ENCODE measurements at regions not wholly inside any gene's neighbourhood (a gene's known extent, or its start where the extent isn't known, plus 50 kb on each side); places are given as distances from the start of the nearest gene placed in this dataset.
"Not testable (repeated sequence)": the region's sequence is repeated elsewhere in the genome, so short reads cannot be mapped to it uniquely, and the experiment has no call there.

DNA sequence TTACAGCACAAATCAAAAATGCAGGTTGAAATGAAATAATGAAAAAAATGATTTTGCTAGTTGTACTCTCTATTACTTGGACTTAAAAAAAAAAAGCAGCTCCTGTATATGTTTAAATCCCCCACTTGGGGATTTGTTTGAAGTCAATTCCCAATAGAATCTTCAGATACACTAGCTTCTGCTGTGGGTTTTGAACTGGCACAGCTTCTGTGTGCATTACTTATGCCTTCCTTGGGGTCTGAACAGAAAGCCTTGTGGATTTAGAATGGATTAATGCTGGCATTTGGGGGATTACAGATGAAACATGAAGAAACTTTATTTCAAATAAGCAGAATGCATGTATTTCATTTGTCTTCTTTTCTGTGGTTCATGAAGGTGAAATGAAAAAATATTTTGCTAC is 513.2 kb upstream of the TBL1XR1 start:
- no peak for DNase-seq (ENCODE audit: low spot score)

DNA sequence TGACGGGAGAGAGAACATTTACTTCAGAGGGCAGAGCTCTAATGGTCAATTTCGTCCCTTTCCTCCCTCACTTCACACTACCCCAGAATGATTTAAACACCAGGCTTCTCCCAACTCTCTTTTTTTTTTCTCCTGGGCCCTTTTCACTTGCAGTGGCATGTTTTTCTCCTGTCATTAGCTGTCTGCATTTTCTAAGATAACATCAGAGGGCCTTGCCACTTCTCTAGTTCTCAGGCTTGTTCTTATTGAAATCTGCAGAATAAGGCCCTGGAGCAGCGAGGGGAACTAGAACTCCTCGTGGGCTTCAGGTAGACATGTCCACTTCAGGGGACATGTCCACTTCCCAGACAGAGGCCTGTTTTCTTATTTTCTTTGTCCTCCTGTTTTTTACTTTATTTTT is 514.4 kb upstream of the TBL1XR1 start:
- no peak for DNase-seq (ENCODE audit: low spot score)

DNA sequence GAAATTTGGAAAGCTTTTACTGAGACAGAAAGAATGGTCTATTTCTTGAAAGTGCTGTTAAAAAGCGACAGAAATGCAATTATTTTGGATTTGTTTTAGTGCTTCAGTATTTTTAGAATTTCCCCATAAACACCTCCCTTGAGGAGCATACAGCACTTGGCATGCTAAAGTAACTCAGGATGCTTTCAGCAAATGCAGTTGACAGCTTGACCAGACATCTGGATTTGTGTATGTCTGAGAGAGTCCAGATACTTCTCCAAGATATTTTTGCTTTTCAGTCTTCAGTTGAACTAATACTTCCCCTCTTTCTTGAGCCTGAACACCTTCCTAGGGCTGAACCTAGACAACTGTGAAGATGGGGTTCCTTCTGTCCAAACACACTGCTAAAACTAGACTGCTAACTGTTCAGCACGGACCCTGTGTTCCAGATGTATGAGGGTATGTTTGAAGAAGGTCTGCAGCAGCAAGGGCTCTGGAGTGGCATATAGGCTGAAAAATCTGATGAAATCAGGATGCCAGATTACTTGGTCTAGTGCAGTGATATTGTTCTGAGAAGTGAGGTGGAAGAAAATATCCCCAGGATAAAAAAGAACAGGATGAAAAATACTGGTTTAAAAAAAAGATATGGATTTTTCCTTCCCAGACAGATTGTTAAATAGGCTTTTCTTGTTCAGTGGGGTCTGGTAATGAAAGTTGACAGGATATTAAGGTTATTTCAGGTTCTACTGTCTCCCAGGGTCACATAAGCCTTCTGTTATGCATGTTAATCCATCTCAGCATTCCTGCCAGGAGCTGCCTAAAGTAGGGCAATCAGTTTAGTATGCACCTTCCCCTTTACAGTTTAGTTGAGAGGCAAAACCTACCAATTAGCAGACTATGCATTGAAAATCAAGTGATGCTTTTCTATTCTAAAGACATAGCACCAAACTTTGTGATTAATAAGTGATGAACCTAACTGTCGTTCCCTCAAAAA is 516.9 kb upstream of the TBL1XR1 start:
- DNase-seq (ENCODE audit: low spot score), result no peak

DNA sequence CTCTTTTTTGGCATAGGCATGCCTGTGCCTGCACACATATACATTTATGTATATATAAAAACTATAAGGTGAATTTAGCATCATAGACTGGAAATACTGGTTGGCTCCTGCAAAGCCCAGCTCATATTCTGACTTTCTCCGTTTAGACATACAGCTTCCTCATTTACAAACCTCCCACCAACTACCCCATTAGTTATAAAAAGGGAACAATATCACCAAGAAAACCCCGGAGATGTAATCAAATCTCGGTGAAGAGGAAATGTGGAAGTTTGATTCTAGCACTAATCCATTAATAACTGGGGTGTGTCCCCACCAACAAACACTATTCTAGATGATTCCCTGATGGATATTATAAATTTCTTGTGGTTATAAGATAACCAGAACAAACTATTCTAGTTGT is 517.7 kb upstream of the TBL1XR1 start:
- no peak for DNase-seq (ENCODE audit: low spot score)

DNA sequence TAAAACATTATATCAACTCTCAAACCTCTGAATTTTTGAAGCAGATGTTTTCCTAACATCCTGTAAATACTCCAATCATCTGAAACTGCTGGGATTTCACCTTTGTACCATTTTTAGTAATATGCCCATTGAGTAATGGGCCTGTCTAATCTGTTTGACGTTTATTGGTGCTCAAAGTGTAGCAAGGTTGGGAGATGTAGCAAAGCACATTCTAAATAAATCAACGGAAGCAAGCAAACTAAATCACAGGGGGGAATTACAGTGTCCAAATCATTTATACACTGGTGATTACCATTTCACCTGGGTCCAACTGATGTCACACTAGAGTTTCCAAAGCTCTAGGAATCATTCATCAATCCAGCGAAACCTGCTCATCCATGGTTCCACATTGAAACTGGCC is 518.7 kb upstream of the TBL1XR1 start:
- no peak for DNase-seq (ENCODE audit: low spot score)

DNA sequence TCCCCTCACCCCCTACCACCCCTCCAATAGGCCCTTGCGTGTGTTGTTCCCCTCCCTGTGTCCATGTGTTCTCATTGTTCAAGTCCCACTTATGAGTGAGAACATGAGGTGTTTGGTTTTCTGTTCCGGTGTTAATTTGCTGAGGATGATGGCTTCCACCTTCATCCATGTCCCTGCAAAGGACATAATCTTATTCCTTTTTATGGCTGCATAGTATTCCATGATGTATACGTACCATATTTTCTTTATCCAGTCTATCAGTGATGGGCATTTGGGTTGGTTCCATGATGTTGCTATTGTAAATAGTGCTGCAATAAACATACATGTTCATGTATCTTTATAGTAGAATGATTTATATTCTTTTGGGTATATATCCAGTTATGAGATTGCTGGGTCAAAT is 523.6 kb upstream of the TBL1XR1 start:
- not testable (repeated sequence) for DNase-seq (ENCODE audit: low spot score)

DNA sequence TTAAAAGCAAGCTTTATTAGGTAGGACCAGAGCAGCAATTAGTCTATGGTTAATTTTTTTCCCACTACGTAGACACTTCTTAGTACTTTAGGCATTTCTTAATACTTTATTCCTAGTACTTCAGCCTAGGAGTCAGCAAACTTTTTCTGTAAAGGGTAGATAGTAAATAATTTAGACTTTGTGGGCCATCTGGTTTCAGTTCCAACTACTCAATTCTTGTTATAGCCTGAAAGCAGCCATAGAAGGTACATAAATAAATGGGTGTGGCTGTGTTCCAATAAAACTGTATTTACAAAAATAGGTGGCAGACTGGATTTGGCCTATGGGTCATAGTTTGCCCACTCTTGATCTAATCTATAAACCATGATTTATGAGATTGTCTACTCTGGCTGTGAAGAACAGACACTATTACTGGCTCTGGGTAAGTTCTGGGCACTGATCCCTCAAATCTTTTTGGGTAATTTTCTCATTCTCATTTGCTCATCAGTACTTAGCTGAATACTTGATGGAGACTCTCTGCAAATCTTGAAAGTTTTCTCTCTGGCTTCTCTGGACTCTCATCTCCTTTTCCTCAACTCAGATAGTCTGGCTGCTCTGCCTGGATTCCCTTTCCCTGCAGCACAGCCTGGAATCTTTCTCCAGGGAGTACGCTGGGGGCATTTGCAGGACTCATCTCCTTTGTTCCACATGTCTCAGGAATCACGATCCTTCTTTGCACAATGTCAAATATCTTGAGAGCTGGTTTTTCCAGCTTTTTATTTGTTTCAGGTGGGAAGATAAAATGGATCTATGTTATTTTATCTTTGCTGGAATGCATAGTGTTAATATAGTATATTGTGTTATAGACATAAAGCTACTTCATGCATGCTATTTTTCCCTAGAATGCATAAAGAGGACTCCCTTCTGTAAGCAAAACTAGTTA is 524.8 kb upstream of the TBL1XR1 start:
- no peak for DNase-seq (ENCODE audit: low spot score)

DNA sequence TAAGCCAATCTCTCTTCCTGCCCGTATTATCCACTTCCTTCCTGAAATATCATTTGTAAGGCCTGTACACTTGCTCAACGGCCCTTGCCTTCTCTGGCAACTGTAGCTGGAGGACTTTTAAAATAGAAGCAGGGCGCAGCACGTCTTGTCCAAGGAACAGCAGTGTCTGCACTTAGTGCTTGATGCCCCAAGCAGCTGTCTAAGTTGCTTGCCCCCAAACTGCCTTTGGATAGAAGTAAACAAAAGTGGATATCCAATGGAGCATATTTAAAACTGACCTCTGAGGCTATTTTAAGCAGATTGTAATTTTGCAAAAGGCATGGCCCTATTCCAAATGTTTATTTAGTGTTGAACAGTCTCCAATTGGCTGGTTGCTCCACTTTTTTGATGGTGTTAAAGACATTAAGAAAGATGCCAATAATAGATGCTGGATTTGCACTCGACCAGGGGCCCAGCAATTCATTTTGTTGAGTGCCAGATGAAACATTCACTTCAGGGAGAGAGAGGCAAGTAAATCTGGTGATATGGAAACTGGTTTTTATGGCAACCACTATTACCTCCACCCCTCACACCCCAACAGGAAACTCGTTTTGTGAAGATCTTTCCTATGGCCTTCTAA is 526.8 kb upstream of the TBL1XR1 start:
- DNase-seq (ENCODE audit: low spot score), result no peak

DNA sequence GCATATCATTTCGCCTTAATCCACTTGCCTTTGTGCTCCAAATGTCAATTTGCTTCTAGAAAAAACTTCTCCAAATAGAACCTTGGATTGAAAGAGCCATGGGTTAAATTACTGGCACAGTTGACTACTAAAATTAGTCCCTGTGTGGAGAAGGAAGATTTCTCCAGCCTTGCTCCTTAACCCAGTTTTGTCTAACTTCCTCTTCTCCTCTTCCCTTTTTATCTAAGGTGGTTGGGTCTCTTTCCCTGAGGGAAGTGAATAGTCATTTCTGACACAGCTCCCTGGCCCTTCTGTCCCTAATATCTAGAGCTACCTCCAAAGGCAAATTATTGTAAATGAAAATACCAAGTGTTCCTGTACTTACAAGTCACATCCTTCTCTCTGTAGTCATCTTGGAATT is 527.9 kb upstream of the TBL1XR1 start:
- DNase-seq (ENCODE audit: low spot score), result no peak

DNA sequence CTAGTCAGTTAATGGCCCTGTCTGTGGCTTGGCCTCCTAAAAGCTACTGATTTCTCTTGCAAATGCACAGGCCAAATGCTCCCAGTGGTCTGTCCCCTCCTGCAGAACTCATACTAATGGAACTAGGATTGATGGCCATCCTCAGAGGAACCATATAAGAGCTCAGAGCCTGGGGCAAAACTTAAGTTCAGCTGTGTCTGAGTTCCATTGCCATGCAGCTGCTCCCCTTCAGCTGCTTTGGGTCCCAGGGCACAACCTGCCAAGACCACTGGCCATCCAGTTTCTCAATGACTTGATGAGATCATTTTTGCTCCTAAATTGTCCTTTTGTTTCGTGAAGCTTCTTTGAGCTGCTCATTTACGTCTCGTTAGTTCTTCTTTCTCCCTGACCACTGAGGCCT is 529.5 kb upstream of the TBL1XR1 start:
- DNase-seq (ENCODE audit: low spot score), result no peak

DNA sequence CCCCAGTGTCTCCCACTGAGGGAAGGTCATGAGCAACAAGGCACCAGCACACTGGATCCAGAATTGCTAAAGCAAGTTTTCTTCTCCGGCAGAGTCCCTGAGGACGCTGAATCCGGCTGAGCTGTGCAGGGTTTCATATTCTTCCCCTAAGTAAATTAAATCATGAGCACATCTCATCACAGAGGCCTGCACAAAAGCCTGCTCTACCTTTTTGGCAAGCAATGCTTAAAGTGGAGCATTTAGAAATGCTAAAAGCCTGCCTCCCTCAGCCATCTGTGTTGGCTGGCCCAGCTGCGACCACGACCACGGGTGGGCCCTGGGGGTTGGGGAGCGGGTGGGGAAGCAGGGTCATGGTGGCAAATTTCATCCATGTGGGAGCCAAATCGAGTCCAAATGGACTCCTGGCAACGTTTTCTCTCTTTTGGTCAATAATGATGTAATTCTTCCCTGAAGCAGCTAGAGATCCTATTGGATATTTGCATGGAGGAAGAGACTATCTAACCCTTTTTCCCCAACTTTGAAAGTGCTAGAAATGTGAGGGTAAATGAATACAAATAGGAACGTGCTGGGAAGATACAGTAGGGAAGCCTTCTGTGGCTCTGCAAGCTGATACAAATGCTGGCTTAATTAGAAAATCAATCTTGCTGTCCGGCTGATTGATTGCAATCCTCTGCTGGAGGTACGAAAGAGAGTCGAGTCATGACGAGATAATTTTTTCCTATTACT is 532.8 kb upstream of the TBL1XR1 start:
- no peak for DNase-seq (ENCODE audit: low spot score)

DNA sequence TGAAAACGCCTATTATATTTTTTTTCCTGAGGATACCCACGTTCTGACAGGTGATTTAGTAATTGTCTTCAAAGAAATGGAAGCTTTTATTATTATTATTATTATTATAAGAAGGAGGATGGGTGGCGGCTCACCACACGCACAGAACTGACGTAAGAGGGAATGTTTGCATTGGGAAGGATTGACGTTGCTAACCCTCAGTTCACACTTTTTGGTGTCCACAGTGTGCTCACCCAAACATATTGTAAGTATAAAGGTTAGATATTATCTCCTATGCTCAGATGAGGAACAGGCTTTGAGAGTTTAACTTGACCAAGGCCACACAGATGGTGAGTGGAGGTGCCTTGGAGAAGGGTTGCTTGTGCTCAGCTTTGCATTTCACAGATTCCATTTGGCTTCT is 533.5 kb upstream of the TBL1XR1 start:
- DNase-seq (ENCODE audit: low spot score), result no peak

DNA sequence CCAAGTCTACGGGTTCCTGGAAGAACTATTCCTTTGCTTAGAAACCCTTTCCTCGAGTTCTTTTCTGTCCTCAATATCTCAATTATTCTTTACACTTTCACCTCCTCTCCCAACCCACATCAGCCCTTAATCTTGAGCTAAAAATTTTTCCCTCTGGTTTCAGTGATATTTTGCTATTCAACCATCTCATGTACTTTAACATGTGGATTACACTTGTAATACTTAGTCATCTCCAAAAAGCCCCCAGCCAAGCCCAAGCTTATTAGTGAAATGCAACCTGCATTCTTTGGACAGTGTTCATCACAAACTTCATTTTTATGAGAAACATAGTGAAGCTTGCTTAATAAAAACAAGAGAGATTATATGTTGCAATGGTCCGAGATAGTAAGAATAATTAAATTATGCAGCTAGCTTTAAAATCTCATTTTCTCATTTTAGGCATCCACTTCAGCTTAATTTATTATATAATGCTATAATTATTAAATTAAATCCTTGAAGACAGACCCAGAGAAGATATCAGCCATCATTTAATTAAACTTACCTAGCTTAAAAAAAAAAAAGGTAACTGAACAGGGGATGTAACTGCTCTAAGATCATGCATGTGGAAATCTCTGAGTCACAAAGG is 534.5 kb upstream of the TBL1XR1 start:
- DNase-seq (ENCODE audit: low spot score), result peak; percentile 41

DNA sequence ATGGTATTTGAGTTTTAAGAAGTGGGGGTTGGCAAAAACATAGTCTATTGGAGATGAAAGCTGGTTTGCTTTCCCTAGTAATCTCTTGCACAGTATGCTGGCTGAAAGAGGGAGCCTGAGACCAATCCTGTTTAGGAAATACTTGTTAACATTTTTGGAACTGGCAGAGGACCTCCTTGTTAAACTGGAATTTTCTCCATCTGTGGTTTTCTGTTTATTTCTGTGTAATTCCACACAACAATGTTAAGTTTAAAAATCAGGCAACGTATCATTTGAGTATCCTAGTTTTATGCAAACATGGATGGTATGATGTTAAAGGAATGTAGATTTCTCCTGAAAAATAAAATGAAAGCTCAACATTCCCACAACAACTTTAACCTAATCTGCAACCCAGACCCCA is 536.0 kb upstream of the TBL1XR1 start:
- no peak for DNase-seq (ENCODE audit: low spot score)

DNA sequence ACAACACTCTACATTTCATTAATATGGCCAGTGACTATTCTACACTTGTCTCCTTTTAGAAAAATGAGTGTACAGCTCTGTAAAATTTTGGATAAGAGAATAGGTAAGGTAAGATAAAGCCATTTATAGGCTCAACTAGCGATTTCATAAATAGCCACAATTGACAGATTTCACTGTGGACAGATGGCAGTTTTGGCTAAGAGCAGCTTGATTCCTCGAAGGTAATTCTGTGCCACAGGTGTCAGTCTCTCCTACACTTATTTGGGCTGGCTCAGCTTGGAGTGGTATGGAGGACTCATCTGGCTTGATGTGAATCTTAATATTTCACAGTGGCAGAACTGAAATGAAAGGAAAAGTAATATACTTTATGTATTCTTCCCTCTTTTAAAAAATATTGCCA is 536.7 kb upstream of the TBL1XR1 start:
- no peak for DNase-seq (ENCODE audit: low spot score)

DNA sequence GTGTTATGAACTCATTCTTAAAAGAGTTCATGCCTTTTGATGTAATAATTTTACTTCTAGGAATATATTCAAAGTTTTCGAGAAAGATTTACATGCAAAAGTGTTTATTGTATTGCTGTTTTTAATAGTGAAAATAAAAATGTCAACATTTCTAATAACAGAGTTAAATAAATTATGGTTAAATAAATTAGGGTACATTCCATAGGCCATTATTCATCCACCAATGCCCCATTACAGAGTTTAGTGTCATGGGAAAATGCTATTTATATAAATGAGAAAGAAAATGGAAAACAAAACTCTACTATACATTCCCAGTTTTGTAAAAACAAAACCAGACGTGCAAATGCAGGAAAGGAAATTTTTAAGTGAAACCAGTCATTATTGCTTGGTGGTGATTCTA is 538.1 kb upstream of the TBL1XR1 start:
- DNase-seq (ENCODE audit: low spot score), result no peak

DNA sequence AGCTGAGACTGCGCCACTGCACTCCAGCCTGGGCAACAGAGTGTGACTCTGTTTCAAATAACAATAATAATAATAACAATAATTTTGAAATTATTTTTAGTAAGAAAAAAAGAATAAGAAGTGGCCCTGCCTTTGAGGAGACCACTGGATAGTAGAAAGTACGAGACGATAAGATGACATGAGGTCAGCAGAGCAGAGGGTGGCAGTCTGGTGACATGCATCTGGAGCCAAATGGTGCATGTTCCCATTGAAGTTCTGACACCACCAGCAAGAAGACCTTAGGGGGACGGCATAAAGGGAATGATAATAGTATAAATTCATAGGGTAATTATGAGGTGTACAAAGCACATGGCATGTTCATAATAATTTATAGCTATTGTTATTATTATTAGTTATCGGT is 542.2 kb upstream of the TBL1XR1 start:
- DNase-seq (ENCODE audit: low spot score), result no peak

DNA sequence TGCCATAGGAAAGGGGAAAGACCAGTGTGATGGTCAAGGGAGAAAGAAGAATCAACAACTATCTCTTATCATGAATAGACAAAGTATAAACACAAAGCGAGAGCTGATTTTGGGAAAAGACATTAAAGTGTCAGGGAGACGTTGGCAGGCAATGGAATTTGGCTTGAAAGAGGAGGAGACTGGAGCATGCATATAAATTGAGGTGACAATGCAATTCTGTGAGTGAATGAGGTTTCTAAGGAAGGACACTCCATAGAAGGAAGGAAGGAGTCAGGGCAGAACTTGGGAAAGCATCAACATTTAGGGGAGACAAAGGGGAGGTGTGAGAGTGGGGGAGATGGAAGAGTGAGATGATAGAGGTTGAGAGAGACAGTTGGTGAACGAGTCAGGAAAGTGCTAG is 543.0 kb upstream of the TBL1XR1 start:
- DNase-seq (ENCODE audit: low spot score), result no peak

DNA sequence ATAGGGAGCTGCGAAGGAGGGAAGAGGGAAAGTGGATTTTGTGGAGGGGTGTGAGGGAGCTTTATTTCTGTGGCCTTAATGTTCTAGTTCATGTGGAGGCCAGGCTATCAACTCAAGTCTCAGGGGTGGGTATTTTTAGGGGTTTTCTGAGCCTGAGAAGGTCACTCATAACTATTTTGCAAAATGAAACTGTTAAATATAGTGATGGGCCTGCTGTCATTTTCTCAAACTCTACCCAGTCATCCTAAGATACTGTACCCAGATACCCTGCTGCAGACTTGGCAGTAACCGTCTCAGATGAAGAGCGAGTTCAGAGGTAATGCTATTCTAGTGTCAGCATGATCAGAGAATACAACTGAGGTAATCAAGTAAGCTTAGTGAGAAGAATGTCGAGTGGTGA is 545.0 kb upstream of the TBL1XR1 start:
- DNase-seq (ENCODE audit: low spot score), result no peak

DNA sequence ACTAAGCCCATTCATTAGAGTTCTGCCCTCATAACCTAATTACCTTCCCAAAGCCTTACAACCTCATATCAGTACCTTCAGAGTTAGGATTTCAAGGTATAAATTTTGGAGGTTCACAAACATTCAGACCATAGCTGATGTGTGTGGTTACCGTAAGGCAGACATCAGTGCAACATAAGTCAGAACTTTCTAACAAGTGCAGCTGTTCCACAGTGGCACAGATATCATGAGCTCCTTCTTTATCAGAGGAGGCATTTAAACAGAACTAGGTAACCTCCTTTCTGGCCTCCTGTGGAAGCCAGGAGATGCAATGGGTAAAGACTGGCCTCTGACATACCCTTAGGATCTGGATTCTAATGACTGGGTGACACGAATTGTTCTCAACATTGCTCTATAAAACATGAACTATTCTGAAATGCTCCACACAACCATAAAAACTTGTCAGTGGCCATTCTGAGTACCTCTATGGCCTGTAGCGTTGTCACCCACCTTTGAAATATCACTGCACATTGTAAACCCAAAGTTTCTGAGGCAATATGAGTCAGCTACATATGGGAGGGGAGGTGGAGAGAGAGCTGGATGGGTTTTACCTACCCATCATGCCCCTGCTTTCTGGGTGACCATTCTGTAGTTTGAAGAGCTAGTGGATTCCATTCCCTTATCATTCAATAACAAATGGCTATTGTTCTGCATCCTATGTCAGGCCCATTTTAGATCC is 546.0 kb upstream of the TBL1XR1 start:
- DNase-seq (ENCODE audit: low spot score), result no peak
